Neural progenitor cell (in vitro differentiated cells): ENCODE measurements at regions not wholly inside any gene's neighbourhood (a gene's known extent, or its start where the extent isn't known, plus 50 kb on each side); places are given as distances from the start of the nearest gene placed in this dataset.

Source experiments
- DNase-seq: peaks from one replicate; pipeline ENCODE4 v3.0.0-alpha.2; 2016; ENCODE audit warnings: low spot score
- H2AFZ ChIP-seq: fragments of 200-600 bp; sonication (generic); replicated peaks from 2 replicates; pipeline ENCODE4 v1.6.1; 2016; ENCODE audit warnings: antibody characterized with exemption
- H3F3A ChIP-seq: fragments of 200-600 bp; sonication (generic); 2 replicates; pipeline ENCODE4 v1.6.1; 2016; ENCODE audit warnings: antibody characterized with exemption, low read depth
- H3K27ac ChIP-seq: fragments of 200-600 bp; sonication (generic); 2 replicates; pipeline ENCODE4 v1.5.1; 2016; ENCODE audit warnings: mild to moderate bottlenecking
- H3K27me3 ChIP-seq: fragments of 200-600 bp; sonication (generic); 2 replicates; pipeline ENCODE4 v1.6.1; 2016; ENCODE audit warnings: mild to moderate bottlenecking, moderate library complexity
- H3K36me3 ChIP-seq: fragments of 200-600 bp; sonication (generic); 2 replicates; pipeline ENCODE4 v1.5.1; 2016
- H3K4me1 ChIP-seq: fragments of 200-600 bp; sonication (generic); 2 replicates; pipeline ENCODE4 v1.6.1; 2016; ENCODE audit warnings: mixed run types
- H3K4me2 ChIP-seq: fragments of 200-600 bp; sonication (generic); 2 replicates; pipeline ENCODE4 v1.6.1; 2016
- H3K4me3 ChIP-seq: fragments of 200-600 bp; sonication (generic); 2 replicates; pipeline ENCODE4 v1.5.1; 2016
- H3K79me2 ChIP-seq: fragments of 200-600 bp; sonication (generic); 2 replicates; pipeline ENCODE4 v1.6.1; 2016; ENCODE audit warnings: low read depth
- H3K9ac ChIP-seq: fragments of 200-600 bp; sonication (generic); 2 replicates; pipeline ENCODE4 v1.6.1; 2016
- H3K9me3 ChIP-seq: fragments of 200-600 bp; sonication (generic); 2 replicates; pipeline ENCODE4 v1.5.1; 2016; ENCODE audit warnings: low read depth
- H4K20me1 ChIP-seq: fragments of 200-600 bp; sonication (generic); 2 replicates; pipeline ENCODE4 v1.6.1; 2016; ENCODE audit warnings: low read depth
- H3K27ac Mint-ChIP-seq: 3 replicates; pipeline ENCODE4 v1.8.0; 2021; ENCODE audit warnings: mixed read lengths
- H3K27me3 Mint-ChIP-seq: 2 replicates; pipeline ENCODE4 v1.8.0; 2022; ENCODE audit warnings: low read depth, mild to moderate bottlenecking, inconsistent platforms, moderate library complexity, mixed read lengths; ENCODE audit not compliant: insufficient read depth
- H3K36me3 Mint-ChIP-seq: 3 replicates; pipeline ENCODE4 v1.8.0; 2021; ENCODE audit warnings: mixed read lengths
- H3K4me1 Mint-ChIP-seq: 3 replicates; pipeline ENCODE4 v1.8.0; 2021; ENCODE audit warnings: mixed read lengths
- H3K4me3 Mint-ChIP-seq: 3 replicates; pipeline ENCODE4 v1.8.0; 2021; ENCODE audit warnings: mild to moderate bottlenecking, moderate library complexity, mixed read lengths
- H3K9me3 Mint-ChIP-seq: 3 replicates; pipeline ENCODE4 v1.8.0; 2020; ENCODE audit warnings: mixed read lengths
- EZH2 ChIP-seq: fragments of 200-600 bp; sonication (generic); IDR thresholded peaks from 2 replicates; pipeline ENCODE4 v1.6.1; 2017; ENCODE audit warnings: antibody characterized with exemption, mild to moderate bottlenecking, moderate library complexity
- EZH2phosphoT487 ChIP-seq: fragments of 200-600 bp; sonication (generic); IDR thresholded peaks from 2 replicates; pipeline ENCODE4 v1.6.1; 2017; ENCODE audit warnings: antibody characterized with exemption
- TF ChIP-seq, protein P1 (sequence below): fragments of 200-600 bp; sonication (generic); IDR thresholded peaks from 2 replicates; pipeline ENCODE4 v1.5.1; 2017; ENCODE audit warnings: antibody characterized with exemption, mild to moderate bottlenecking

- Mint-ChIP-seq H3K9me3 (peaks cover 71% of the 10 kb centered on the region), H3K27me3 (peaks cover 4% of the 10 kb centered on the region), H3K4me3 (no peak overlapping the region), H3K4me1 (no peaks in the 10 kb centered on the region), H3K27ac (no peak overlapping the region), H3K36me3 (no peaks in the 10 kb centered on the region)
- Histone ChIP-seq H3K4me3 (no peak overlapping the region), H3K27me3 (no peaks in the 10 kb centered on the region), H2AFZ (no peak overlapping the region), H3K9me3 (no peaks in the 10 kb centered on the region), H3F3A (no peaks in the 10 kb centered on the region), H4K20me1 (no peaks in the 10 kb centered on the region), H3K4me2 (no peak overlapping the region), H3K9ac (no peak overlapping the region), H3K36me3 (no peaks in the 10 kb centered on the region), H3K79me2 (no peaks in the 10 kb centered on the region), H3K4me1 (no peaks in the 10 kb centered on the region), H3K27ac (no peak overlapping the region)
- DNase-seq: no peak
- TF ChIP-seq, protein P1, sequence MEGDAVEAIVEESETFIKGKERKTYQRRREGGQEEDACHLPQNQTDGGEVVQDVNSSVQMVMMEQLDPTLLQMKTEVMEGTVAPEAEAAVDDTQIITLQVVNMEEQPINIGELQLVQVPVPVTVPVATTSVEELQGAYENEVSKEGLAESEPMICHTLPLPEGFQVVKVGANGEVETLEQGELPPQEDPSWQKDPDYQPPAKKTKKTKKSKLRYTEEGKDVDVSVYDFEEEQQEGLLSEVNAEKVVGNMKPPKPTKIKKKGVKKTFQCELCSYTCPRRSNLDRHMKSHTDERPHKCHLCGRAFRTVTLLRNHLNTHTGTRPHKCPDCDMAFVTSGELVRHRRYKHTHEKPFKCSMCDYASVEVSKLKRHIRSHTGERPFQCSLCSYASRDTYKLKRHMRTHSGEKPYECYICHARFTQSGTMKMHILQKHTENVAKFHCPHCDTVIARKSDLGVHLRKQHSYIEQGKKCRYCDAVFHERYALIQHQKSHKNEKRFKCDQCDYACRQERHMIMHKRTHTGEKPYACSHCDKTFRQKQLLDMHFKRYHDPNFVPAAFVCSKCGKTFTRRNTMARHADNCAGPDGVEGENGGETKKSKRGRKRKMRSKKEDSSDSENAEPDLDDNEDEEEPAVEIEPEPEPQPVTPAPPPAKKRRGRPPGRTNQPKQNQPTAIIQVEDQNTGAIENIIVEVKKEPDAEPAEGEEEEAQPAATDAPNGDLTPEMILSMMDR: no peak
- TF ChIP-seq EZH2 (no peak), EZH2phosphoT487 (no peak)
Observed at GRCh38 chr7:57344957-57345356, 105.0 kb upstream of the ZNF716 start.

DNA sequence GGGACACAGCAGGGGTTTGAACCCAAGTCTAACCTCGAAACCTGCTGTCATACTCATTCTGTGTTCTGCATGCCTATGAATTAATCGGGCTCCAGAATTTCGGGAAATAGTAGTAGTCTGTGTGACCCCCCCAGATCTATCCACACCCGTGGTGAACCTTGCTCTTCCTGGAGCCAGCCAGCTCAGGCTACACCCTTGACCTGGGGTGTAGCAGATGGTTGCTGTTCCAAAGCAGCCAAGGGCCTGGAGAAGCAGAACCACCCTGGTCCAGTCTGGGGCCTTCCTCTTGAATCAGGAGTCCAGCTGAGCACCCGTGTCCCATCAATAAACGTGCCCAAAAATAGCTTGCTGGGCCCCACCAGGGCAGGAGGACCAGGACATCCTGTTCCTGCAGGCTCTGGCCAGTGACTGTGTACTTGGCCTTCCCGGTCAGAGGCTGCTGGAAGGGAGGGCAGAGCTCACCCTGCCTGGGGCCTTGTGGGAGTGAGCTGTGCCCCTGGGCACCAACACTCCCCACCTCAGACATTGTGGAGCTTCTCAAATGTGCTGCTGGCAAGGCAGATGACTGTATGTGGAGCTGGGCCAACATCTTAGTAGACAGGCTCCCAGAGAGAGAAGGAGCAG is 101.2 kb upstream of the ZNF716 start:
- Histone ChIP-seq H3K27ac (no peak overlapping the region), H3K36me3 (no peaks in the 10 kb centered on the region), H3K9ac (no peak overlapping the region), H3K4me2 (no peak overlapping the region), H3K79me2 (no peaks in the 10 kb centered on the region), H2AFZ (no peak overlapping the region), H3K27me3 (no peaks in the 10 kb centered on the region), H3K4me1 (no peaks in the 10 kb centered on the region), H4K20me1 (no peaks in the 10 kb centered on the region), H3K9me3 (no peaks in the 10 kb centered on the region), H3K4me3 (no peak overlapping the region), H3F3A (no peaks in the 10 kb centered on the region)
- DNase-seq: no peak
- no peak overlapping the region for H3K27ac Mint-ChIP-seq
- peaks cover 2% of the 10 kb centered on the region for H3K27me3 Mint-ChIP-seq
- TF ChIP-seq EZH2 (no peak), EZH2phosphoT487 (no peak)
- TF ChIP-seq, protein P1: no peak
- H3K9me3 Mint-ChIP-seq: peaks cover 72% of the 10 kb centered on the region
- no peak overlapping the region for H3K4me3 Mint-ChIP-seq
- no peaks in the 10 kb centered on the region for H3K4me1 Mint-ChIP-seq
- no peaks in the 10 kb centered on the region for H3K36me3 Mint-ChIP-seq

GRCh38 chr7:57354195-57354594 is 95.8 kb upstream of the ZNF716 start:
- H3K36me3 ChIP-seq: no peaks in the 10 kb centered on the region
- Mint-ChIP-seq H3K27ac (no peak overlapping the region), H3K4me1 (no peaks in the 10 kb centered on the region), H3K36me3 (peaks cover 1% of the 10 kb centered on the region), H3K27me3 (peaks cover 2% of the 10 kb centered on the region), H3K4me3 (no peak overlapping the region), H3K9me3 (peaks cover 74% of the 10 kb centered on the region)
- no peak overlapping the region for H3K9ac ChIP-seq
- H3K27ac ChIP-seq: no peak overlapping the region
- DNase-seq: no peak
- no peak overlapping the region for H2AFZ ChIP-seq
- no peaks in the 10 kb centered on the region for H3K79me2 ChIP-seq
- peaks cover 11% of the 10 kb centered on the region for H3K9me3 ChIP-seq
- no peaks in the 10 kb centered on the region for H4K20me1 ChIP-seq
- H3K4me1 ChIP-seq: no peaks in the 10 kb centered on the region
- no peak overlapping the region for H3K4me2 ChIP-seq
- no peaks in the 10 kb centered on the region for H3K27me3 ChIP-seq
- H3F3A ChIP-seq: no peaks in the 10 kb centered on the region
- H3K4me3 ChIP-seq: no peak overlapping the region
- TF ChIP-seq EZH2phosphoT487 (no peak), EZH2 (no peak)
- TF ChIP-seq, protein P1: no peak
